KMS-11 (cell line): ENCODE measurements at regions not wholly inside any gene's neighbourhood (a gene's known extent, or its start where the extent isn't known, plus 50 kb on each side); places are given as distances from the start of the nearest gene placed in this dataset.

ENCODE experiments used
- H2AFZ ChIP-seq: fragments of 200-600 bp; sonication (generic); 2 replicates; pipeline ENCODE4 v1.6.1; 2016; ENCODE audit warnings: antibody characterized with exemption, mixed run types, low read depth
- H3K27ac ChIP-seq: fragments of 200-600 bp; sonication (generic); 2 replicates; pipeline ENCODE4 v1.6.1; 2016; ENCODE audit warnings: mild to moderate bottlenecking, mixed run types
- H3K27me3 ChIP-seq: fragments of 200-600 bp; sonication (generic); 2 replicates; pipeline ENCODE4 v1.6.1; 2017; ENCODE audit warnings: mild to moderate bottlenecking, low read depth, mixed run types, moderate library complexity; ENCODE audit not compliant: insufficient read depth
- H3K36me3 ChIP-seq: fragments of 200-600 bp; sonication (generic); 2 replicates; pipeline ENCODE4 v1.6.1; 2017; ENCODE audit warnings: mild to moderate bottlenecking, mixed run types; ENCODE audit not compliant: insufficient read depth
- H3K4me1 ChIP-seq: fragments of 200-600 bp; sonication (generic); 2 replicates; pipeline ENCODE4 v1.6.1; 2016; ENCODE audit warnings: mild to moderate bottlenecking, low read depth, mixed run types; ENCODE audit not compliant: poor library complexity, severe bottlenecking
- H3K4me2 ChIP-seq: fragments of 200-600 bp; sonication (generic); 2 replicates; pipeline ENCODE4 v1.7.0; 2016; ENCODE audit warnings: mild to moderate bottlenecking, mixed run types
- H3K4me3 ChIP-seq: fragments of 200-600 bp; sonication (generic); IDR thresholded peaks from 2 replicates; pipeline ENCODE4 v1.6.1; 2017; ENCODE audit warnings: low read depth, low read length, mixed read lengths; ENCODE audit not compliant: insufficient read depth
- H3K79me2 ChIP-seq: fragments of 200-600 bp; sonication (generic); 2 replicates; pipeline ENCODE4 v1.6.1; 2016; ENCODE audit warnings: low read depth, mixed run types; ENCODE audit not compliant: insufficient read depth
- H3K9ac ChIP-seq: fragments of 200-600 bp; sonication (generic); 2 replicates; pipeline ENCODE4 v1.6.1; 2016; ENCODE audit warnings: mild to moderate bottlenecking, mixed run types
- H4K20me1 ChIP-seq: fragments of 200-600 bp; sonication (generic); 2 replicates; pipeline ENCODE4 v1.6.1; 2016; ENCODE audit warnings: mild to moderate bottlenecking, mixed run types; ENCODE audit not compliant: insufficient read depth
- TF ChIP-seq, protein P1 (sequence below): fragments of 200-600 bp; sonication (generic); conservative IDR thresholded peaks from 2 replicates; pipeline ENCODE4 v1.6.1; 2017; ENCODE audit warnings: low read depth, mild to moderate bottlenecking, antibody characterized with exemption, low read length, moderate library complexity, mixed read lengths

DNA sequence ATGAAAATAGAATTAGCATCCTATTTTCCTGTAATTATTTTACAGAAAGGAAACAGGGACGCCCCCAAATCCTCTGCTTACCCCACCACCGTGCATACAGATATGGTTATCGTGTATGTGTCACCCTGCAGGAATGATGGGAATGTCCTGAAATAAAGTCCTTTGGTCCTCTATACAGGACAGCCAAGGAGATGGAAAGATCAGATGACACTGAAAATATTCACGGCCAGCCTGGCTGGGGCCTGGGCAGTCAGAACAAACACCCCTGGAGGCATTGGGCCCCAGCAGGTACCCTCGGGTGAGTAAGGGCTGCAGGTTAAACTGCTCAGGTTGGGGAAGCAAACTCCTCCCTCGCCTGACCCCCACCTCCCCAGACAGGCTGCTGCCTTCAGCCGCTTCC lies 368.0 kb downstream of the FOXL1 start:
- Histone ChIP-seq H3K27me3 (peaks cover 4% of the 10 kb centered on the region; the same call in 1 of the 2 replicates), H3K79me2 (no peaks in the 10 kb centered on the region), H3K27ac (no peak overlapping the region), H3K4me2 (no peak overlapping the region), H3K9ac (no peak overlapping the region), H4K20me1 (no peaks in the 10 kb centered on the region), H2AFZ (no peak overlapping the region), H3K4me3 (no peak overlapping the region), H3K4me1 (no peaks in the 10 kb centered on the region), H3K36me3 (no peaks in the 10 kb centered on the region)
- TF ChIP-seq, protein P1, sequence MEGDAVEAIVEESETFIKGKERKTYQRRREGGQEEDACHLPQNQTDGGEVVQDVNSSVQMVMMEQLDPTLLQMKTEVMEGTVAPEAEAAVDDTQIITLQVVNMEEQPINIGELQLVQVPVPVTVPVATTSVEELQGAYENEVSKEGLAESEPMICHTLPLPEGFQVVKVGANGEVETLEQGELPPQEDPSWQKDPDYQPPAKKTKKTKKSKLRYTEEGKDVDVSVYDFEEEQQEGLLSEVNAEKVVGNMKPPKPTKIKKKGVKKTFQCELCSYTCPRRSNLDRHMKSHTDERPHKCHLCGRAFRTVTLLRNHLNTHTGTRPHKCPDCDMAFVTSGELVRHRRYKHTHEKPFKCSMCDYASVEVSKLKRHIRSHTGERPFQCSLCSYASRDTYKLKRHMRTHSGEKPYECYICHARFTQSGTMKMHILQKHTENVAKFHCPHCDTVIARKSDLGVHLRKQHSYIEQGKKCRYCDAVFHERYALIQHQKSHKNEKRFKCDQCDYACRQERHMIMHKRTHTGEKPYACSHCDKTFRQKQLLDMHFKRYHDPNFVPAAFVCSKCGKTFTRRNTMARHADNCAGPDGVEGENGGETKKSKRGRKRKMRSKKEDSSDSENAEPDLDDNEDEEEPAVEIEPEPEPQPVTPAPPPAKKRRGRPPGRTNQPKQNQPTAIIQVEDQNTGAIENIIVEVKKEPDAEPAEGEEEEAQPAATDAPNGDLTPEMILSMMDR = no peak

DNA sequence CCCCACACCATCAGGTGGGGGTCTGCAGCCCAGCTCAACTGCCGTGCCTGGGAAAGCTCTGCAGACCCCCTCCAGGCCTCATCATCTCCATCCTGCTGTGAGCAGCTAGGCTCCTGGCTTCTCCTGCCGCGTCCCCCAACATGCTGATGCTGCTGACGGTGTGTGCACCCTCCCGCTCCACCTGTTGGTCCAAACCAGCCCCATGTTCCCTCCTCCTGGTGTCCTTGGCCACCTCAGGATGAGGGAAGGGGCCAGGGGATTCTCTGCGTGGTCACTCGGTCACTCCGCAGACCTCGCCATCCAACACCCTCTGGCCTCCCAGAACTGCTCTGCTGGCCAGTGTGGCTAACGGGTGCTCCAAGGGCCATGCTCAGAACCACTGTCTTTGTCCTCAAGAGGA lies 368.6 kb downstream of the FOXL1 start:
- H2AFZ ChIP-seq = no peak overlapping the region
- peaks cover 4% of the 10 kb centered on the region; the same call in 1 of the 2 replicates for H3K27me3 ChIP-seq
- H4K20me1 ChIP-seq = no peaks in the 10 kb centered on the region
- H3K27ac ChIP-seq = no peak overlapping the region
- no peak overlapping the region for H3K9ac ChIP-seq
- no peaks in the 10 kb centered on the region for H3K36me3 ChIP-seq
- no peaks in the 10 kb centered on the region for H3K4me1 ChIP-seq
- H3K4me2 ChIP-seq = no peak overlapping the region
- no peaks in the 10 kb centered on the region for H3K79me2 ChIP-seq
- TF ChIP-seq, protein P1 = no peak
- H3K4me3 ChIP-seq = no peak overlapping the region

DNA sequence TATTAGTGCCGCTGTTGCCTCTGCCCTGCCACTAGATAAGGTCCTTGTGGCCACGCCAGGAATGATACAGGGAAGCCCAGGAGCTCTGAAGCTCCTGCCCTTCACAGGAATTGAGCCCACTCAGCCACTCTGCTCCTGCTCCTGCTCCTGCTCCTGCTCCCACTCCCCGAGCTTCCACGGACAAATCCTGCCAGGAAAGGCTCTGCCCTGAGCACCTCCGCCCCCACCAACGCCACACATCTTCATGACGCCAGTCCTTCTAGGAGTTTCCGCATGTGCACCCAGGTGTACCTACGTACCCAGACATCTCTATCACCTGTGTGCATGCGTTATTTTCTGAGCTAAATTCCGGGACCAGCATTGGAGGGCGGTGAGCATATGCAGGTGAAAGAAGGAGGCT lies 369.1 kb downstream of the C16orf95 start:
- no peak overlapping the region for H3K4me3 ChIP-seq
- TF ChIP-seq, protein P1 = no peak
- no peaks in the 10 kb centered on the region for H3K4me1 ChIP-seq
- no peak overlapping the region for H3K9ac ChIP-seq
- H3K27me3 ChIP-seq = peaks cover 4% of the 10 kb centered on the region; the same call in 1 of the 2 replicates
- no peak overlapping the region for H2AFZ ChIP-seq
- no peaks in the 10 kb centered on the region for H3K36me3 ChIP-seq
- H3K4me2 ChIP-seq = no peak overlapping the region
- no peaks in the 10 kb centered on the region for H3K79me2 ChIP-seq
- no peaks in the 10 kb centered on the region for H4K20me1 ChIP-seq
- H3K27ac ChIP-seq = no peak overlapping the region

DNA sequence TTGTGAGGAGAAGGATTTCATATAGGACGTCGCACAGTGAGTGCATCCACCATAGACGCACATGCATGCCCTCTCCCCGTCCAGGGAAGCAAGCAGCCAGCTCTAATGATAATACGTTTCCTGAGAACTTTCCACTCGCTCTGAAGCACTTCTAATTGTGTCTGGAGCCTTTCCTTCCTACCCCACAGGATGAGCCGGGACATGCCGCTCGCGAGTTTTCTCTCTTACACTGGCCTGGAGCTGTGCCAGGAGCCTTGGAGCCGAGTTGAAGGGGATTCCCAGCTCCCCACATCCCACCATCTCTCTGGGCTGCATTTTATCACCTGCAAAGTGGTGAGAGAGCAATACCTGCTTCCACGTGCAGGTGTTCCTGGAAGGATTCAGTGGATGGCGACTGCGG lies 368.1 kb downstream of the C16orf95 start:
- H3K4me3 ChIP-seq = no peak overlapping the region
- no peak overlapping the region for H3K4me2 ChIP-seq
- no peak overlapping the region for H3K9ac ChIP-seq
- H3K36me3 ChIP-seq = no peaks in the 10 kb centered on the region
- H2AFZ ChIP-seq = no peak overlapping the region
- H4K20me1 ChIP-seq = no peaks in the 10 kb centered on the region
- TF ChIP-seq, protein P1 = no peak
- no peaks in the 10 kb centered on the region for H3K79me2 ChIP-seq
- no peaks in the 10 kb centered on the region for H3K4me1 ChIP-seq
- no peak overlapping the region for H3K27ac ChIP-seq
- H3K27me3 ChIP-seq = peaks cover 4% of the 10 kb centered on the region; the same call in 1 of the 2 replicates

DNA sequence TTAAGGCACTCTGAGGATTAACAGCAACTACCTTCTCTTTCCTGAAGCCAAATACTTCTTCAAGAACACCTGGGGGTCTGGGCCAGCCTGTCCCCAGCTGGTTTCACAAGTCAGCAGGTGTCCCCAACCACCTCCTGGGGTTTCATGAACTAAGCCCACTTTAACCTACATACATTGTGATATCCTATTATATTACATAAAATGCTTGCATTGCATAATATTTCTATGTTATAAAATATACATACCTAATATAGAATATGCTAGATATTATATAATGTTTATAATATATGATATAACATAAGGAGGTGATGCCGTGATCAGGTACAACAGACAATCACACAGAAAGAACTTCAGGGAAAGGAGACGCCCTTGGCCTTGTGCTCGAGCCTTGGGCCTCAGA lies 367.6 kb downstream of the C16orf95 start:
- TF ChIP-seq, protein P1 = no peak
- H3K4me1 ChIP-seq = no peaks in the 10 kb centered on the region

More for the DNA sequence above, 367.6 kb downstream of the C16orf95 start:
- Histone ChIP-seq H3K4me3 (no peak overlapping the region), H3K27me3 (peaks cover 4% of the 10 kb centered on the region; the same call in 1 of the 2 replicates), H3K4me2 (no peak overlapping the region), H3K9ac (no peak overlapping the region), H3K36me3 (no peaks in the 10 kb centered on the region), H3K27ac (no peak overlapping the region), H4K20me1 (no peaks in the 10 kb centered on the region), H2AFZ (no peak overlapping the region), H3K79me2 (no peaks in the 10 kb centered on the region)
